ENCODE measurements at regions not wholly inside any gene's neighbourhood (a gene's known extent, or its start where the extent isn't known, plus 50 kb on each side); places are given as distances from the start of the nearest gene placed in this dataset.
A peak's percentile ranks its signal among the peaks of the same experiment; 100 is the strongest.

GRCh38 chr1:78831731-78832360, 174.7 kb downstream of the ADGRL4 start:
- peaks cover 3% of the 10 kb centered on the region for H3K4me1 Mint-ChIP-seq
- no peaks in the 10 kb centered on the region for H3K36me3 Mint-ChIP-seq
- DNase-seq = no peak
- no peaks in the 10 kb centered on the region for H3K27me3 Mint-ChIP-seq
- no peak overlapping the region for H3K4me3 Mint-ChIP-seq
- H3K9me3 Mint-ChIP-seq = no peaks in the 10 kb centered on the region
- CTCF ChIA-PET = no interaction called here
- H3K27ac Mint-ChIP-seq = no peak overlapping the region

GRCh38 chr1:78833491-78833890, 173.0 kb downstream of the ADGRL4 start:
- Mint-ChIP-seq H3K27ac (no peak overlapping the region), H3K4me3 (no peak overlapping the region), H3K4me1 (peaks cover 7% of the 10 kb centered on the region), H3K9me3 (no peaks in the 10 kb centered on the region), H3K27me3 (no peaks in the 10 kb centered on the region), H3K36me3 (no peaks in the 10 kb centered on the region)
- DNase-seq = no peak
- CTCF ChIA-PET = no interaction called here

GRCh38 chr1:78834201-78834741, 172.3 kb downstream of the ADGRL4 start:
- Mint-ChIP-seq H3K27me3 (no peaks in the 10 kb centered on the region), H3K9me3 (no peaks in the 10 kb centered on the region), H3K36me3 (no peaks in the 10 kb centered on the region), H3K4me1 (peaks cover 7% of the 10 kb centered on the region), H3K27ac (no peak overlapping the region), H3K4me3 (no peak overlapping the region)
- DNase-seq = no peak
- CTCF ChIA-PET = no interaction called here

- DNase-seq = no peak
- CTCF ChIA-PET = no interaction called here
- Mint-ChIP-seq H3K4me3 (no peak overlapping the region), H3K27me3 (no peaks in the 10 kb centered on the region), H3K9me3 (no peaks in the 10 kb centered on the region), H3K4me1 (peaks cover 7% of the 10 kb centered on the region), H3K36me3 (no peaks in the 10 kb centered on the region), H3K27ac (no peak overlapping the region)
These were observed 169.8 kb downstream of the ADGRL4 start for GRCh38 chr1:78836726-78837125.

GRCh38 chr1:78839704-78840277, 166.7 kb downstream of the ADGRL4 start:
- Mint-ChIP-seq H3K27me3 (no peaks in the 10 kb centered on the region), H3K36me3 (no peaks in the 10 kb centered on the region), H3K9me3 (no peaks in the 10 kb centered on the region), H3K4me1 (peaks cover 7% of the 10 kb centered on the region), H3K4me3 (no peak overlapping the region), H3K27ac (no peak overlapping the region)
- CTCF ChIA-PET = interaction anchor here (0.7 to 4.4 kb wide), 5 partner anchors 21 to 513 kb away, joined by 3 to 36 read pairs (median 3); no protein-coding TSS in a partner anchor
- DNase-seq = peak; percentile 27
